Tibial artery (tissue), 4 donors: ENCODE measurements at regions not wholly inside any gene's neighbourhood (a gene's known extent, or its start where the extent isn't known, plus 50 kb on each side); places are given as distances from the start of the nearest gene placed in this dataset.

Experiments used
- DNase-seq, 2 donors: peaks; one replicate each; pipeline ENCODE4 v3.0.0-alpha.2; 2019
- H3K27ac ChIP-seq, 2 donors: fragments of 200-600 bp; sonication (generic) in 1 of 2; 1 replicate in 1 of 2; 2 replicates in 1 of 2; pipeline ENCODE4 v1.5.1; 2018 to 2019; ENCODE audit warnings: mild to moderate bottlenecking in 1 of 2
- H3K27me3 ChIP-seq, 2 donors: fragments of 200-600 bp; sonication (generic) in 1 of 2; one replicate each; pipeline versions ENCODE4 v1.5.1 to v1.6.0; 2016 to 2019
- H3K36me3 ChIP-seq, 3 donors: fragments of 200-600 bp; sonication (generic) in 2 of 3; one replicate each; pipeline ENCODE4 v1.5.1; 2016 to 2019; ENCODE audit warnings: mild to moderate bottlenecking in 2 of 3
- H3K4me1 ChIP-seq, 4 donors: fragments of 200-600 bp; sonication (generic) in 2 of 4; 1 replicate in 3 of 4; 2 replicates in 1 of 4; pipeline ENCODE4 v1.5.1; 2016 to 2019
- H3K4me3 ChIP-seq, 2 donors: fragments of 200-600 bp; sonication (generic) in 1 of 2; 1 replicate in 1 of 2; 2 replicates in 1 of 2; pipeline ENCODE4 v1.5.1; 2018 to 2019; ENCODE audit warnings: mild to moderate bottlenecking in 2 of 2
- H3K9me3 ChIP-seq, 3 donors: fragments of 200-600 bp; sonication (generic) in 1 of 3; one replicate each; pipeline ENCODE4 v1.5.1; 2016 to 2019
- CTCF ChIP-seq, 2 experiments: fragments of 200-600 bp in 1 of 2; fragments of 450-650 bp in 1 of 2; IDR thresholded peaks; one replicate each; pipeline ENCODE4 v1.5.1; 2017 to 2019; ENCODE audit warnings: antibody characterized with exemption in 2 of 2, mild to moderate bottlenecking in 1 of 2, moderate library complexity in 1 of 2
- intact Hi-C: fragments of 100-400 bp; cut with DNase I; formaldehyde crosslinking; loops from one replicate; pipeline ENCODE4 v1.15.0; 2023; ENCODE audit warnings: low total_unique reads

- peaks cover 0 to 41% (median 28%) of the 10 kb centered on the region in 4 donors for H3K4me1 ChIP-seq
- H3K27ac ChIP-seq, result no peak overlapping the region
- intact Hi-C loops, result no loop called here
- H3K27me3 ChIP-seq, result peaks cover 0 to 28% of the 10 kb centered on the region in 2 donors
- no peak overlapping the region for H3K4me3 ChIP-seq
- DNase-seq, result peak in 1 of 2 donors; percentile 47
- H3K36me3 ChIP-seq, result no peaks in the 10 kb centered on the region
- TF ChIP-seq CTCF (IDR thresholded peaks at IDR 0.05), result no peak
- no peaks in the 10 kb centered on the region for H3K9me3 ChIP-seq
Observed at GRCh38 chr16:85461022-85461813, 151.9 kb upstream of the GSE1 start.

- no peaks in the 10 kb centered on the region for H3K36me3 ChIP-seq
- peaks cover 0 to 41% (median 28%) of the 10 kb centered on the region in 4 donors for H3K4me1 ChIP-seq
- no peaks in the 10 kb centered on the region for H3K9me3 ChIP-seq
- H3K4me3 ChIP-seq, result peak overlapping the region; percentile 29 to 44
- no peak for TF ChIP-seq CTCF (IDR thresholded peaks at IDR 0.05)
- peaks cover 0 to 28% of the 10 kb centered on the region in 2 donors for H3K27me3 ChIP-seq
- no peak overlapping the region for H3K27ac ChIP-seq
- intact Hi-C loops, result no loop called here
- no peak for DNase-seq
Observed at GRCh38 chr16:85461814-85462713, 151.1 kb upstream of the GSE1 start.

- peaks cover 0 to 28% of the 10 kb centered on the region in 2 donors for H3K27me3 ChIP-seq
- no peaks in the 10 kb centered on the region for H3K36me3 ChIP-seq
- intact Hi-C loops, result no loop called here
- H3K9me3 ChIP-seq, result no peaks in the 10 kb centered on the region
- TF ChIP-seq CTCF (IDR thresholded peaks at IDR 0.05), result no peak
- peaks cover 0 to 41% (median 28%) of the 10 kb centered on the region in 4 donors for H3K4me1 ChIP-seq
- DNase-seq, result no peak
- peak overlapping the region; percentile 29 to 46 for H3K4me3 ChIP-seq
- H3K27ac ChIP-seq, result no peak overlapping the region
Observed at GRCh38 chr16:85462714-85463611, 150.2 kb upstream of the GSE1 start.

GRCh38 chr16:85463672-85464382, 149.3 kb upstream of the GSE1 start:
- H3K4me1 ChIP-seq, result peaks cover 0 to 39% (median 28%) of the 10 kb centered on the region in 4 donors
- no peak overlapping the region for H3K4me3 ChIP-seq
- no peaks in the 10 kb centered on the region for H3K9me3 ChIP-seq
- no peak overlapping the region for H3K27ac ChIP-seq
- no peak for DNase-seq
- TF ChIP-seq CTCF (IDR thresholded peaks at IDR 0.05), result no peak
- intact Hi-C loops, result no loop called here
- peaks cover 0 to 28% of the 10 kb centered on the region in 2 donors for H3K27me3 ChIP-seq
- no peaks in the 10 kb centered on the region for H3K36me3 ChIP-seq
